Endothelial cell of umbilical vein (primary cell): ENCODE measurements at regions not wholly inside any gene's neighbourhood (a gene's known extent, or its start where the extent isn't known, plus 50 kb on each side); places are given as distances from the start of the nearest gene placed in this dataset.

ENCODE experiments used
- BruUV-seq: library from RNA; stranded (reverse); fragments of 400-500 nt; replicated peaks from 2 replicates; lab custom pipeline; 2021; lab: Mats Ljungman, UMichigan
- CTCF ChIA-PET: fragments of 300-600, 350-600 bp; sonication (Branson Sonifier 250); formaldehyde crosslinking; loops from one replicate; lab custom pipeline; 2021; ENCODE audit warnings: antibody characterized with exemption, inconsistent platforms; lab: Charles Lee
- POLR2A ChIA-PET: fragments of 300-600, 350-600 bp; sonication (Branson Sonifier 250); formaldehyde crosslinking; loops from one replicate; lab custom pipeline; 2021; ENCODE audit warnings: antibody characterized with exemption, inconsistent platforms; lab: Charles Lee
- DNase-seq: peaks from one replicate; pipeline ENCODE4 v3.0.0-alpha.2; 2011; ENCODE audit warnings: low read depth, low spot score
- FAIRE-seq: peaks from 2 replicates; lab custom pipeline; 2011; peaks lifted over from hg19 to GRCh38; lab: Jason Lieb, UNC
- H2AFZ ChIP-seq: 2 replicates; pipeline ENCODE4 v1.6.0; 2012; ENCODE audit warnings: low read depth, low read length, control low read depth, inconsistent platforms
- H3K27ac ChIP-seq: 2 replicates; pipeline ENCODE4 v1.5.1; 2011; ENCODE audit warnings: low read depth, mild to moderate bottlenecking, control low read depth, low read length, moderate library complexity; ENCODE audit not compliant: insufficient read depth
- H3K27me3 ChIP-seq, 2 experiments: 2 replicates each; pipeline versions ENCODE4 v1.6.0 to v1.6.1; 2011; ENCODE audit warnings: low read length in 2 of 2, mixed read lengths in 1 of 2; ENCODE audit not compliant: control insufficient read depth in 2 of 2, insufficient read depth in 2 of 2
- H3K36me3 ChIP-seq, 2 experiments: 2 replicates in 1 of 2; 3 replicates in 1 of 2; pipeline ENCODE4 v1.5.1; 2011; ENCODE audit warnings: low read length in 2 of 2, mild to moderate bottlenecking in 1 of 2, moderate library complexity in 1 of 2; ENCODE audit not compliant: control insufficient read depth in 2 of 2, insufficient read depth in 2 of 2; ENCODE audit errors: extremely low read depth in 1 of 2
- H3K4me1 ChIP-seq: 3 replicates; pipeline ENCODE4 v1.5.1; 2011; ENCODE audit warnings: mild to moderate bottlenecking, low read length; ENCODE audit not compliant: control insufficient read depth, insufficient read depth; ENCODE audit errors: extremely low read depth
- H3K4me2 ChIP-seq: 2 replicates; pipeline ENCODE4 v1.6.1; 2011; ENCODE audit warnings: low read length, control low read depth, mixed read lengths; ENCODE audit not compliant: insufficient read depth
- H3K4me3 ChIP-seq, 3 experiments: fragments of 200-600 bp in 1 of 3; sonication (generic), shearing (Covaris generic) in 1 of 3; replicated peaks in 1 of 3; 2 replicates each; pipeline ENCODE4 v1.5.1; 2011 to 2016; ENCODE audit warnings: control low read depth in 3 of 3, low read length in 3 of 3, mild to moderate bottlenecking in 2 of 3, inconsistent platforms in 1 of 3, low read depth in 1 of 3, moderate library complexity in 1 of 3; ENCODE audit not compliant: insufficient read depth in 1 of 3
- H3K79me2 ChIP-seq: 2 replicates; pipeline ENCODE4 v1.6.0; 2012; ENCODE audit warnings: low read length, inconsistent platforms; ENCODE audit not compliant: control insufficient read depth, insufficient read depth
- H3K9ac ChIP-seq: replicated peaks from 2 replicates; pipeline ENCODE3; 2011; ENCODE audit warnings: low read length, control low read depth; ENCODE audit not compliant: insufficient read depth; ENCODE audit errors: extremely low read depth
- H3K9me1 ChIP-seq: replicated peaks from 3 replicates; pipeline ENCODE4 v1.6.0; 2011; ENCODE audit warnings: mild to moderate bottlenecking, low read length; ENCODE audit not compliant: control insufficient read depth, insufficient read depth; ENCODE audit errors: extremely low read depth
- H3K9me3 ChIP-seq: replicated peaks from 2 replicates; pipeline ENCODE4 v1.5.1; 2012; ENCODE audit warnings: low read length, inconsistent platforms; ENCODE audit not compliant: control insufficient read depth, insufficient read depth
- H4K20me1 ChIP-seq: replicated peaks from 2 replicates; pipeline ENCODE3; 2011; ENCODE audit warnings: mild to moderate bottlenecking, low read length; ENCODE audit not compliant: control insufficient read depth, insufficient read depth; ENCODE audit errors: extremely low read depth
- CTCF ChIP-seq, 2 donors: IDR thresholded peaks; 1 replicate in 1 of 2; 2 replicates in 1 of 2; pipeline ENCODE4 v1.5.1; 2011; ENCODE audit warnings: low read length in 2 of 2, mild to moderate bottlenecking in 2 of 2, moderate library complexity in 2 of 2, control low read depth in 1 of 2, inconsistent platforms in 1 of 2, low read depth in 1 of 2; ENCODE audit not compliant: insufficient read depth in 1 of 2; ENCODE audit errors: extremely low read depth in 1 of 2
- EZH2 ChIP-seq: IDR thresholded peaks from 2 replicates; pipeline ENCODE4 v1.6.1; 2012; ENCODE audit warnings: borderline replicate concordance, low read depth, mild to moderate bottlenecking, moderate library complexity, low read length, inconsistent platforms; ENCODE audit not compliant: severe bottlenecking
- FOS ChIP-seq: IDR thresholded peaks from 2 replicates; pipeline ENCODE4 v1.6.1; 2011; ENCODE audit warnings: mild to moderate bottlenecking, low read length, moderate library complexity, borderline replicate concordance; ENCODE audit not compliant: insufficient read depth
- GATA2 ChIP-seq: IDR thresholded peaks from 2 replicates; pipeline ENCODE4 v1.7.0; 2011; ENCODE audit warnings: low read depth, mild to moderate bottlenecking, moderate library complexity, mixed read lengths, low read length; ENCODE audit not compliant: insufficient read length, insufficient read depth
- JUN ChIP-seq: IDR thresholded peaks from 2 replicates; pipeline ENCODE4 v1.6.1; 2011; ENCODE audit warnings: borderline replicate concordance, low read depth; ENCODE audit not compliant: insufficient read length, insufficient read depth
- MYC ChIP-seq: IDR thresholded peaks from one replicate; pipeline ENCODE4 v1.6.1; 2011; ENCODE audit warnings: mild to moderate bottlenecking, low read depth, low read length
- POLR2A ChIP-seq: IDR thresholded peaks from 2 replicates; pipeline ENCODE4 v1.6.1; 2012; ENCODE audit warnings: low read depth, mild to moderate bottlenecking, control low read depth, low read length
- POLR2AphosphoS5 ChIP-seq: IDR thresholded peaks from 2 replicates; pipeline ENCODE4 v1.6.1; 2012; ENCODE audit warnings: low read depth, mild to moderate bottlenecking, control low read depth, low read length, moderate library complexity; ENCODE audit not compliant: insufficient read depth
- dilution Hi-C: fragments of 300-500 bp; cut with MboI; formaldehyde crosslinking; loops from one replicate; pipeline ENCODE4 v1.15.0; 2019; ENCODE audit warnings: low sequenced_read_pairs; ENCODE audit not compliant: extremely low pct_ligation_motif_present
- intact Hi-C: fragments of 100-400 bp; cut with micrococcal nuclease; formaldehyde crosslinking; loops from one replicate; pipeline ENCODE4 v1.10.0; 2022
- TF ChIP-seq, protein P1 (sequence below): IDR thresholded peaks from 2 replicates; pipeline ENCODE4 v1.6.1; 2011; ENCODE audit not compliant: insufficient read depth, insufficient read length

GRCh38 chr10:78248651-78249464 lies 215.2 kb downstream of the RPS24 start:
- BruUV-seq = no TSS peak
- dilution Hi-C loops = no loop called here
- Histone ChIP-seq H3K4me3 (no peak overlapping the region), H3K4me2 (no peak overlapping the region), H3K27me3 (no peaks in the 10 kb centered on the region), H3K36me3 (no peaks in the 10 kb centered on the region), H3K27ac (no peak overlapping the region), H2AFZ (no peak overlapping the region), H4K20me1 (no peaks in the 10 kb centered on the region), H3K79me2 (no peaks in the 10 kb centered on the region), H3K4me1 (no peaks in the 10 kb centered on the region), H3K9me3 (no peaks in the 10 kb centered on the region), H3K9ac (no peak overlapping the region), H3K9me1 (no peaks in the 10 kb centered on the region)
- intact Hi-C loops = no loop called here
- DNase-seq = no peak
- FAIRE-seq = no peak
- TF ChIP-seq POLR2AphosphoS5 = no peak
- TF ChIP-seq CTCF (IDR thresholded peaks at IDR 0.05; ENCODE audit: extremely low read depth in 1 of 2, insufficient read depth in 1 of 2, low read depth in 1 of 2, low read length in 2 of 2) = no peak
- TF ChIP-seq POLR2A = no peak
- no peak for TF ChIP-seq EZH2
- TF ChIP-seq, protein P1, sequence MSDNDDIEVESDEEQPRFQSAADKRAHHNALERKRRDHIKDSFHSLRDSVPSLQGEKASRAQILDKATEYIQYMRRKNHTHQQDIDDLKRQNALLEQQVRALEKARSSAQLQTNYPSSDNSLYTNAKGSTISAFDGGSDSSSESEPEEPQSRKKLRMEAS = no peak
- TF ChIP-seq GATA2 = no peak
- no peak for TF ChIP-seq JUN
- no peak for TF ChIP-seq MYC
- no peak for TF ChIP-seq FOS
- ChIA-PET POLR2A (no interaction called here), CTCF (no interaction called here)
